ENCODE measurements at regions not wholly inside any gene's neighbourhood (a gene's known extent, or its start where the extent isn't known, plus 50 kb on each side); places are given as distances from the start of the nearest gene placed in this dataset.

DNA sequence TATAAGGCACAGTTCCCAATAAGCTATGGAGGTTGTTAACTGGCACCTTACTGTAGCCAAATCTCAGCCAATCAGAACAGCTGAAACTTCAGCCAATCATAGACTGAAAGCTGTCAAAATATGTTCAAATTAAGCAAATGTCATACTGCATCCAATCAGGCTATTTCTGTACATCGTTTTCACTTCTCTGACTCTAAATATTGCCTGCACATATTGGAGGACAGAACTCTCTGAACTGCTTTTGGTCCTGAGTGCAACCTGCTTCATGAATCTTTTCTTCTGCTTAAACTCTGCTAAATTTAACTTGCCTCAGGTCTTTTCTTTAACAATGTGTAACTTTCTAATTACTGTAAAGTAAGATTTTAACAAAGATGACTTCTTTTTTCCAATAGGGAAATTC is 1198.9 kb upstream of the PCDH7 start:
- no peak for DNase-seq

GRCh38 chr4:29536745-29537144 is 1183.4 kb upstream of the PCDH7 start:
- DNase-seq: no peak

- no peak for DNase-seq
Measured at GRCh38 chr4:29538889-29539646, 1181.1 kb upstream of the PCDH7 start.

DNA sequence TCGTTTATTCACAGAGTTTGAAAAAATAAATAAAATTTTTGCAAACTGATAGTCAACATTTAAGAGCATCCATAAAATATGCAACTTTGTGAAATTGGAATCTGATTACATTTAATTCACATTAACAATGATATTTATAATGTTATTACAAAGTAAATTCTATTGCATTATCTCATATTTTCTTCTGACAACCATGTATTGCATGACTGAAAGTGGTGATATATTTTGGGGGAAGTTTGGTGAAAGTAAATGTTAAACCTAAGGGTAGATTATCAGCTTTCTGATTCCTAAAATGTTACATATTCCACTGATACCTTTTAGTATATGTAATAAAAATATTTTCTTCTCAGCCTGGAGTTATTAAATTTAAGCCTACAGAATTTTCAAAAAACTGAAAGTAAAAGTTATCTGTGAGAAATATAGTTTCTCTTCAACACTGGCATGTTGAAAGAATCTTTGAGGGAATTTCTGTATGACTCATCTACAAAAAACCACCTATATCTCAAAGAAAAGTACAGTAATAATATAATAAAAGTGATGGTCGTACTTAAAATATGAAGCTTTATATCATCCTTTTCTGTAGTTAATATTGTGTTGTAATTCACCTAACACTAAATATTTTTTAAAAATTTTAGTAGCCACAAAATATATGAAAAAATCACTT is 1179.6 kb upstream of the PCDH7 start:
- DNase-seq: no peak

DNA sequence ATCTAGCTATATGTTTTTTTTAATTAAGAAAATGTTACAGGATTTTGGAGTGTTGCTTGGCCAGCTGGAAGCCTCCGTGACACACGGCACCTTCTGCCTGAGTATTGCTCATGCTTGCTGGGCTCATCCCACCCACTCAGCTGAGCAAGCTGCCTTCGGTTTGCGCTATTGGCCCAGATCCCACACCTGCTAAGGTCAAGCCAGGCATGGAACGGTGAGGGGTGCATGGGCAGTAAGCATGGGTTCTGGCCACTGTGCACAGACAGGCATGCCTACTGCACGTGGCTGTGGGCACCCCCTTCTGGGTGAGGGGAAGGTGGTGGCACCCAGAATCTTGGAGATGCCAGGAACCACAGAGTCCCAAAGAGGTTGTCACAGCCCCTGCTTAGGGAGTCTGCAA is 1178.4 kb upstream of the PCDH7 start:
- DNase-seq: no peak

- no peak for DNase-seq
Measured at GRCh38 chr4:29549342-29549741, 1170.8 kb upstream of the PCDH7 start.

DNA sequence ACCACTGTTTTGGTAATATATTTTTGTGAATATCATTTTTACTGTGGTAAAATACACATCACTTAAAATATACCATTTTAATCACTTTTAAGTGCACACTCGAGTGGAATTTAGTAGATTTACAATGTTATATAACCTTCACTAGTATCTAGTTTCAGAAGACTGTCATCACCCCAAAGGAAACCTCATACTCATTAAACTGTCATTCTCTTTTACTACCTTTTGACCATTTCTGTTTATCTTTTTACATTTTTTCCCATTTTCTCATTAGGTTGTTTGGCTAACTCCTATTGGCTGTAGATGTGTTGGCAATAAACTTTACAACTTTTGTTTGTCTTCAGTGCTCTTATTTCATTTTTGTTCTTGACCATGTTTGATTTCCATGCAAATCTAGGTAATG is 1168.3 kb upstream of the PCDH7 start:
- no peak for DNase-seq

GRCh38 chr4:29553846-29554245 is 1166.3 kb upstream of the PCDH7 start:
- no peak for DNase-seq

- DNase-seq: no peak
Measured at GRCh38 chr4:29558789-29559188, 1161.4 kb upstream of the PCDH7 start.

- DNase-seq: no peak
Measured at GRCh38 chr4:29559286-29559685, 1160.9 kb upstream of the PCDH7 start.

GRCh38 chr4:29560452-29560851 is 1159.7 kb upstream of the PCDH7 start:
- no peak for DNase-seq

DNA sequence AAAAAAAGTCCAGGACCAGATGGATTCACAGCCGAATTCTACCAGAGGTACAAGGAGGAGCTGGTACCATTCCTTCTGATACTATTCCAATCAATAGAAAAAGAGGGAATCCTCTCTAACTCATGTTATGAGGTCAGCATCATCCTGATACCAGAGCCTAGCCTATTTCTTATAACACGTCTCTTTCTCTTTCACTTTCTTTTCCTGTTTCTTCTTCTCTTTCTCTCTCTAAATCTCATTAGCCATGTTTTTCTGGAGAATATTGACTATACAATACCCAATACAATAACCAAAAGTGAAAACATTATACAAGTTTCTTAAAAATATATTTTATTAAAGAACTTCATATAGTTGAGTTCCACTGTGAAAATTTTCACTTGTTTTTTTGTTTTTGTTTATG is 1154.9 kb upstream of the PCDH7 start:
- DNase-seq: no peak

- no peak for DNase-seq
Measured at GRCh38 chr4:29566371-29566770, 1153.8 kb upstream of the PCDH7 start.

DNA sequence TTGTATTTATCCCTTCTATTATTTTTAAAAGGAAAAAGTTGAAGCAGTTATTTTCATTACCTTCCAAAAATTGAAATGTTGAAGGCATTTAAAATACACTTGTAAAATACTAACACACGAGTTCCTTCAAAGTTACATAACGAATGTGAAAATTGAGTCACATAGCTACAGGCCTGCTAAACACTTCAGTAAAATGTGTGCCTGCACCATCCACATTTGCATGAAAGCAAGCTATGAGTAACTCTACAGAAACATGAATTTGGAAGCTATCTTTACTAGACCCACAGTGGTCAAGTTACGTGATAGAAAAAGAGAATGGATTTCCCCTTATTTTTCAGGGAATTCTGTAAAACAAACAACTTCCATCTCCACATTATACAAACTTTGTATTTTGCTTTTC is 1148.8 kb upstream of the PCDH7 start:
- no peak for DNase-seq

GRCh38 chr4:29578329-29578728 is 1141.8 kb upstream of the PCDH7 start:
- no peak for DNase-seq

DNA sequence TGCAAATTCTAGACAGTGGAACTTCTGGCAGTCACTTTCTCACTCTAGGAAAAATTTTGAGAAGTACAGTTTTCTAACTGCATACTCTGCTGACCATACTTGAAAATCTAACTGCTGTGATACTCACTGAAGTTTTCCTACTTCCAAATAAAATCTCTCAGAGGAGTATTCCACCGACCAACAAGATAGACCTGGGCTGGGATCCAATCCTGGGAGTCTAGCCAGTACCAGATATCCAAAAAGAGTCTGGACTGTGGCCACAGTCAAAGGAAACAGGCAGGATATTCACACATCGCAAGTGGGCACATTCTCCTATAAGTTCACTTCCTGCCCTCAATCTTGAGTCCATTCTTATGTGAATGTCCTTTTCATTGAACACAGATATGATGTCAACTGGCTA is 1138.7 kb upstream of the PCDH7 start:
- peak; percentile 24 for DNase-seq

GRCh38 chr4:29588617-29589016 is 1131.6 kb upstream of the PCDH7 start:
- no peak for DNase-seq

GRCh38 chr4:29596228-29596627 is 1123.9 kb upstream of the PCDH7 start:
- DNase-seq: no peak

- DNase-seq: no peak
Measured at GRCh38 chr4:29619168-29619567, 1101.0 kb upstream of the PCDH7 start.

DNA sequence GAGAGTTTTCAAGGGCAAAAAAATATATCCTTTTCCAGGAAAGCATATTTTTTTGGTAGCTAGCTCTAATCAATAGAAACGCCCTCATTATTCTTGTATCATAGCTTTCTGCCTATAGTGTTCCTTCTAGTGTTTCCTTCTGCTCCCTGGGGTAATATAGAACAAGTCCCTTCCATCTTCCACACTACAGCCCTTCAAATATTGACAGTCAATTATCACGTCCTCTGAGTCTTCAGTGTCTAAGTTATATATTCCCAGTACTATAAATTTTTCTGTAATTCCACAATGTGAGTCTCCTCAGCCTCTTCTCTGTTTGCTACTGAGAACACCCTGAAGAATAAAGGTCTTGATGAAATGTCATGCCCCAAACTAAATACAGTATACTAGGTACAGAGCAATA is 1088.0 kb upstream of the PCDH7 start:
- no peak for DNase-seq

- DNase-seq: no peak
Measured at GRCh38 chr4:29636961-29637360, 1083.2 kb upstream of the PCDH7 start.

DNA sequence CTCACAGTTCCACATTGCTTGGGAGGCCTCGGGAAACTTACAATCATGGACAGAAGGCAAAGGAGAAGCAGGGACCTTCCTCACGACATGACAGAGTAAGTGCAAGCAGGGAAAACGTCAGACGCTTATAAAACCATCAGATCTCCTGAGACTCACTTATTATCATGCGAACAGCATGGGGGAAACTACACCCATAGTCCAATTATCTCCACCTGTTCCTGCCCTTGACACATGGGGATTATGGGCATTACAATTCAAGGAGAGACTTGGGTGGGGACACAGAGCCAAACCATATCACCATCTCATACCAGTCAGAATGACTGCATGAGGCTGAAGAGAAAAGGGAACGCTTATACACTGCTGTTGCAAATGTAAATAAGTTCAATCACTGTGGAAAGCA is 1066.9 kb upstream of the PCDH7 start:
- DNase-seq: no peak

DNA sequence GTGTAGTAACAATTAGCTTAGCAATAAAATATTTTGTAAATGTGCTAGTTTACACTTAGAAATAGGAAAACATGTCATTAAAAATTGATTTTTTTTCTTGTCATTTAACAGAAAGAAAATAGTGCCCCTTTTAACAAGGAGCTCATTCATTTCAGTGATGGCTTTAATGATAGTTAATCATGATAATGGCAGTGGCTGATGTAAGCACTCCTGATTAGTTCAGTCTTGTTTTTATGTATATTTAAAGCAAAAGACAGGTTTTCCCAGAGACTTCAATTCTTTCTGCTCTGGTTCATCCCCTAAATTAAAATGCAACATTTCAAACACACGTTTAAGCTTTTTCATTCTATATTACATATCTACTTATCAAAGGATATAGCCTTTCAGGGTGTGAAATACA is 1039.5 kb upstream of the PCDH7 start:
- DNase-seq: no peak

DNA sequence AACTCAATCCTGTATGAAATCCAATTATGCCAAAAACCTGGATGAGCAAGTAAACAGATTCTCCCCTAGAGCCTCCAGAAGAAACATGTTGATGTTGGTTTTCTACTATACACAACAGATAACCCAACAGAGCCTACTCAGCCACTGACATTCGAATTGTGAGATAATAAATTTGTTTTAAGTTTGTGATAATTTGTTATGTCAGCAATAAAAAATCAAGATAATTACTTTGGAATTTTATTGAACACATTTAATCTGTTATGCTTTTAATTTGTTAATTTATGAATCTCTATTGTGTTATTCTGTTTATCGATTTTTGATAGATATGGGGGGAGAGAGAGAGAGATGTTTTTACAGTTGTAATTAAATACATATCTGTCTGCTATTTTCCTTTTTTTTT is 1016.1 kb upstream of the PCDH7 start:
- no peak for DNase-seq

Measured in occipital lobe (tissue), 1 donor.